ENCODE measurements at regions not wholly inside any gene's neighbourhood (a gene's known extent, or its start where the extent isn't known, plus 50 kb on each side); places are given as distances from the start of the nearest gene placed in this dataset.
"Not testable (repeated sequence)": the region's sequence is repeated elsewhere in the genome, so short reads cannot be mapped to it uniquely, and the experiment has no call there.

DNA sequence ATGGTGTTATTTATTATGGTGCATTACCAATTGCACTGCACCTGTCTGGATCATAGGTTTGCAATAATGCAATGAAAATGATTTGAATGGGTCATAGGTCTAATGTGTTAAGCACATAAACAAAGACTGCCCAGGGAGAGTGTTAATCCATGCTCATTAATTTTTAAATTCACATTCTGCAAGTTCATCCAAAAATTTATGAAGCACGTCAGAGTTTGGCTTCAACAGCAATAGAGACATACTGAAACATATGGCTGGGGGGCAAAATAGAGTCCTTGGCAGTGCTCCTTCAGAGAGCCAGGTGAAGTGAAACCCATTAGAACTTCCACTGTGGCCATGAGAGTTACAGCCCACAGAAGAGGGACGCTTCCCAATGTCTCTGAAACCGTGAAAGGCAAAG is 441.1 kb downstream of the POM121L12 start:
- H3K36me3 ChIP-seq (replicated peaks in 1 of 2) = no peaks in the 10 kb centered on the region
- H3K9me3 ChIP-seq (replicated peaks in 1 of 3) = no peaks in the 10 kb centered on the region
- no peak overlapping the region for H3K4me3 ChIP-seq
- no peaks in the 10 kb centered on the region for H3K27me3 ChIP-seq
- intact Hi-C loops (cut with DNase I) = no loop called here
- WGBS, 4 donors = 79 to 100% (median 94%) methylated on average over 2 to 3 of the region's 3 CpGs
- H3K27ac ChIP-seq = no peak overlapping the region
- TF ChIP-seq, protein P1, sequence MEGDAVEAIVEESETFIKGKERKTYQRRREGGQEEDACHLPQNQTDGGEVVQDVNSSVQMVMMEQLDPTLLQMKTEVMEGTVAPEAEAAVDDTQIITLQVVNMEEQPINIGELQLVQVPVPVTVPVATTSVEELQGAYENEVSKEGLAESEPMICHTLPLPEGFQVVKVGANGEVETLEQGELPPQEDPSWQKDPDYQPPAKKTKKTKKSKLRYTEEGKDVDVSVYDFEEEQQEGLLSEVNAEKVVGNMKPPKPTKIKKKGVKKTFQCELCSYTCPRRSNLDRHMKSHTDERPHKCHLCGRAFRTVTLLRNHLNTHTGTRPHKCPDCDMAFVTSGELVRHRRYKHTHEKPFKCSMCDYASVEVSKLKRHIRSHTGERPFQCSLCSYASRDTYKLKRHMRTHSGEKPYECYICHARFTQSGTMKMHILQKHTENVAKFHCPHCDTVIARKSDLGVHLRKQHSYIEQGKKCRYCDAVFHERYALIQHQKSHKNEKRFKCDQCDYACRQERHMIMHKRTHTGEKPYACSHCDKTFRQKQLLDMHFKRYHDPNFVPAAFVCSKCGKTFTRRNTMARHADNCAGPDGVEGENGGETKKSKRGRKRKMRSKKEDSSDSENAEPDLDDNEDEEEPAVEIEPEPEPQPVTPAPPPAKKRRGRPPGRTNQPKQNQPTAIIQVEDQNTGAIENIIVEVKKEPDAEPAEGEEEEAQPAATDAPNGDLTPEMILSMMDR (IDR thresholded peaks at IDR 0.05) = no peak
- no peak for TF ChIP-seq POLR2A (IDR thresholded peaks at IDR 0.05)
- no peak for DNase-seq
- no peaks in the 10 kb centered on the region for H3K4me1 ChIP-seq (replicated peaks in 1 of 2)

GRCh38 chr7:53485354-53485753 is 449.9 kb downstream of the POM121L12 start:
- DNase-seq = no peak
- TF ChIP-seq, protein P1 (IDR thresholded peaks at IDR 0.05) = no peak
- TF ChIP-seq POLR2A (IDR thresholded peaks at IDR 0.05) = no peak
- H3K4me1 ChIP-seq (replicated peaks in 1 of 2) = no peaks in the 10 kb centered on the region
- no peak overlapping the region for H3K27ac ChIP-seq
- H3K4me3 ChIP-seq = no peak overlapping the region
- H3K27me3 ChIP-seq = no peaks in the 10 kb centered on the region
- intact Hi-C loops (cut with DNase I) = no loop called here
- H3K9me3 ChIP-seq (replicated peaks in 1 of 3) = no peaks in the 10 kb centered on the region
- WGBS, 4 donors = 62 to 88% (median 76%) methylated on average over 5 to 6 of the region's 6 CpGs
- no peaks in the 10 kb centered on the region for H3K36me3 ChIP-seq (replicated peaks in 1 of 2)

GRCh38 chr7:53491051-53491450 is 455.6 kb downstream of the POM121L12 start:
- WGBS, 4 donors = 90 to 97% (median 93%) methylated on average over 4 to 6 of the region's 6 CpGs
- intact Hi-C loops (cut with DNase I) = no loop called here
- H3K9me3 ChIP-seq (replicated peaks in 1 of 3) = no peaks in the 10 kb centered on the region

DNA sequence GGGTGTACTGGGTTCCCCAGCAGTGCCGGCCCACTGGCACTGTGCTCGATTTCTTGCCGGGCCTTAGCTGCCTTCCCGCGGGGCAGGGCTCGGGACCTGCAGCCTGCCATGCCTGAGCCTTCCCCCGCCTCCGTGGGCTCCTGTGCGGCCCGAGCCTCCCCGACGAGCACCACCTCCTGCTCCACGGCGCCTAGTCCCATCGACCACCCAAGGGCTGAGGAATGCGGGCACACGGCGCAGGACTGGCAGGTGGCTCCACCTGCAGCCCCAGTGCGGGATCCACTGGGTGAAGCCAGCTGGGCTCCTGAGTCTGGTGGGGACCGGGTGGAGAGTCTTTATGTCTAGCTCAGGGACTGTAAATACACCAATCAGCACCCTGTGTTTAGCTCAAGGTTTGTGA is 459.7 kb downstream of the POM121L12 start:
- H3K9me3 ChIP-seq (replicated peaks in 1 of 3); H3K27me3 ChIP-seq; H3K36me3 ChIP-seq (replicated peaks in 1 of 2); H3K4me3 ChIP-seq; DNase-seq; intact Hi-C loops (cut with DNase I); H3K27ac ChIP-seq; H3K4me1 ChIP-seq (replicated peaks in 1 of 2): not testable (repeated sequence)
- 95 to 98% (median 97%) methylated on average over 10 to 20 of the region's 20 CpGs; no CpG with 5 or more reads in 1 of the 4 donors for WGBS, 4 donors

More at GRCh38 chr7:53491051-53491450, 455.6 kb downstream of the POM121L12 start:
- Histone ChIP-seq H3K27me3 (no peaks in the 10 kb centered on the region), H3K4me1 (replicated peaks in 1 of 2) (no peaks in the 10 kb centered on the region), H3K4me3 (no peak overlapping the region), H3K27ac (no peak overlapping the region), H3K36me3 (replicated peaks in 1 of 2) (no peaks in the 10 kb centered on the region)
- DNase-seq = no peak
- TF ChIP-seq, protein P1 (IDR thresholded peaks at IDR 0.05) = no peak
- TF ChIP-seq POLR2A (IDR thresholded peaks at IDR 0.05) = no peak

- TF ChIP-seq POLR2A (IDR thresholded peaks at IDR 0.05) = no peak
- TF ChIP-seq, protein P1 (IDR thresholded peaks at IDR 0.05) = no peak
- no peak overlapping the region for H3K4me3 ChIP-seq
- no peaks in the 10 kb centered on the region for H3K4me1 ChIP-seq (replicated peaks in 1 of 2)
- H3K27me3 ChIP-seq = no peaks in the 10 kb centered on the region
- H3K36me3 ChIP-seq (replicated peaks in 1 of 2) = no peaks in the 10 kb centered on the region
- WGBS, 4 donors = 75 to 84% (median 80%) methylated on average over 1 of the region's 1 CpG
- no peak overlapping the region for H3K27ac ChIP-seq
- intact Hi-C loops (cut with DNase I) = no loop called here
- H3K9me3 ChIP-seq (replicated peaks in 1 of 3) = no peaks in the 10 kb centered on the region
- no peak for DNase-seq
These were observed 464.6 kb downstream of the POM121L12 start for GRCh38 chr7:53500076-53500475.
